ENCODE measurements at regions not wholly inside any gene's neighbourhood (a gene's known extent, or its start where the extent isn't known, plus 50 kb on each side); places are given as distances from the start of the nearest gene placed in this dataset.

DNA sequence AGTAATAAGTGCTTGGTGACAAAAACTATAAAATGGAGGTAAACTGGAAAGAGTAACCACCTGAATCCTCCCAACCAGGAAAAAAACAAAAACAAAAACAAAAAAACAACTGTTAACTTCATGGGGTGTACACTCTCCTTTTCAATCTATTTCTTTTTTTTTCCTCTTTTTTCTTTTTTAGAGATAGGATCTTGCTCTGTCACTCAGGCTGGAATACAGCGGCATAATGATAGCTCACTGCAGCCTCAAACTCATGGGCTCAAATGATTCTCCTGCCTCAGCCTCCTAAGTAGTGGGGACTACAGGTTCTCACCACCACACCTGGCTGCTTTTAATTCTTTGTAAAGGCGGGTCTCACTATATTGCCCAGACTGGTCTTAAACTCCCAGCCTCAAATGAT is 76.8 kb downstream of the PHLDA1 start:
- TF ChIP-seq, protein P1, sequence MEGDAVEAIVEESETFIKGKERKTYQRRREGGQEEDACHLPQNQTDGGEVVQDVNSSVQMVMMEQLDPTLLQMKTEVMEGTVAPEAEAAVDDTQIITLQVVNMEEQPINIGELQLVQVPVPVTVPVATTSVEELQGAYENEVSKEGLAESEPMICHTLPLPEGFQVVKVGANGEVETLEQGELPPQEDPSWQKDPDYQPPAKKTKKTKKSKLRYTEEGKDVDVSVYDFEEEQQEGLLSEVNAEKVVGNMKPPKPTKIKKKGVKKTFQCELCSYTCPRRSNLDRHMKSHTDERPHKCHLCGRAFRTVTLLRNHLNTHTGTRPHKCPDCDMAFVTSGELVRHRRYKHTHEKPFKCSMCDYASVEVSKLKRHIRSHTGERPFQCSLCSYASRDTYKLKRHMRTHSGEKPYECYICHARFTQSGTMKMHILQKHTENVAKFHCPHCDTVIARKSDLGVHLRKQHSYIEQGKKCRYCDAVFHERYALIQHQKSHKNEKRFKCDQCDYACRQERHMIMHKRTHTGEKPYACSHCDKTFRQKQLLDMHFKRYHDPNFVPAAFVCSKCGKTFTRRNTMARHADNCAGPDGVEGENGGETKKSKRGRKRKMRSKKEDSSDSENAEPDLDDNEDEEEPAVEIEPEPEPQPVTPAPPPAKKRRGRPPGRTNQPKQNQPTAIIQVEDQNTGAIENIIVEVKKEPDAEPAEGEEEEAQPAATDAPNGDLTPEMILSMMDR (conservative IDR thresholded peaks at IDR 0.05; ENCODE audit: low read depth in 2 of 2), result no peak
- TF ChIP-seq, protein P2, sequence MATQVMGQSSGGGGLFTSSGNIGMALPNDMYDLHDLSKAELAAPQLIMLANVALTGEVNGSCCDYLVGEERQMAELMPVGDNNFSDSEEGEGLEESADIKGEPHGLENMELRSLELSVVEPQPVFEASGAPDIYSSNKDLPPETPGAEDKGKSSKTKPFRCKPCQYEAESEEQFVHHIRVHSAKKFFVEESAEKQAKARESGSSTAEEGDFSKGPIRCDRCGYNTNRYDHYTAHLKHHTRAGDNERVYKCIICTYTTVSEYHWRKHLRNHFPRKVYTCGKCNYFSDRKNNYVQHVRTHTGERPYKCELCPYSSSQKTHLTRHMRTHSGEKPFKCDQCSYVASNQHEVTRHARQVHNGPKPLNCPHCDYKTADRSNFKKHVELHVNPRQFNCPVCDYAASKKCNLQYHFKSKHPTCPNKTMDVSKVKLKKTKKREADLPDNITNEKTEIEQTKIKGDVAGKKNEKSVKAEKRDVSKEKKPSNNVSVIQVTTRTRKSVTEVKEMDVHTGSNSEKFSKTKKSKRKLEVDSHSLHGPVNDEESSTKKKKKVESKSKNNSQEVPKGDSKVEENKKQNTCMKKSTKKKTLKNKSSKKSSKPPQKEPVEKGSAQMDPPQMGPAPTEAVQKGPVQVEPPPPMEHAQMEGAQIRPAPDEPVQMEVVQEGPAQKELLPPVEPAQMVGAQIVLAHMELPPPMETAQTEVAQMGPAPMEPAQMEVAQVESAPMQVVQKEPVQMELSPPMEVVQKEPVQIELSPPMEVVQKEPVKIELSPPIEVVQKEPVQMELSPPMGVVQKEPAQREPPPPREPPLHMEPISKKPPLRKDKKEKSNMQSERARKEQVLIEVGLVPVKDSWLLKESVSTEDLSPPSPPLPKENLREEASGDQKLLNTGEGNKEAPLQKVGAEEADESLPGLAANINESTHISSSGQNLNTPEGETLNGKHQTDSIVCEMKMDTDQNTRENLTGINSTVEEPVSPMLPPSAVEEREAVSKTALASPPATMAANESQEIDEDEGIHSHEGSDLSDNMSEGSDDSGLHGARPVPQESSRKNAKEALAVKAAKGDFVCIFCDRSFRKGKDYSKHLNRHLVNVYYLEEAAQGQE (IDR thresholded peaks at IDR 0.05; ENCODE audit: unreplicated experiment), result no peak
- TF ChIP-seq POLR2AphosphoS5 (IDR thresholded peaks at IDR 0.05; ENCODE audit: low read depth) (no peak), EZH2 (IDR thresholded peaks at IDR 0.05; ENCODE audit: low read depth, unreplicated experiment) (no peak), EZH2phosphoT487 (IDR thresholded peaks at IDR 0.05; ENCODE audit: unreplicated experiment) (no peak), CREB1 (CRISPR knock-in tag; IDR thresholded peaks at IDR 0.05; ENCODE audit: low read depth) (no peak), ZNF331 (CRISPR knock-in tag; IDR thresholded peaks at IDR 0.05; ENCODE audit: low read depth) (no peak), NANOG (IDR thresholded peaks at IDR 0.05; ENCODE audit: borderline replicate concordance) (no peak), JUNB (IDR thresholded peaks at IDR 0.05; ENCODE audit: unreplicated experiment) (no peak), STAT1 (IDR thresholded peaks at IDR 0.05; ENCODE audit: unreplicated experiment) (no peak), ZNF114 (CRISPR knock-in tag; IDR thresholded peaks at IDR 0.05) (no peak)
- TF ChIP-seq, protein P3, sequence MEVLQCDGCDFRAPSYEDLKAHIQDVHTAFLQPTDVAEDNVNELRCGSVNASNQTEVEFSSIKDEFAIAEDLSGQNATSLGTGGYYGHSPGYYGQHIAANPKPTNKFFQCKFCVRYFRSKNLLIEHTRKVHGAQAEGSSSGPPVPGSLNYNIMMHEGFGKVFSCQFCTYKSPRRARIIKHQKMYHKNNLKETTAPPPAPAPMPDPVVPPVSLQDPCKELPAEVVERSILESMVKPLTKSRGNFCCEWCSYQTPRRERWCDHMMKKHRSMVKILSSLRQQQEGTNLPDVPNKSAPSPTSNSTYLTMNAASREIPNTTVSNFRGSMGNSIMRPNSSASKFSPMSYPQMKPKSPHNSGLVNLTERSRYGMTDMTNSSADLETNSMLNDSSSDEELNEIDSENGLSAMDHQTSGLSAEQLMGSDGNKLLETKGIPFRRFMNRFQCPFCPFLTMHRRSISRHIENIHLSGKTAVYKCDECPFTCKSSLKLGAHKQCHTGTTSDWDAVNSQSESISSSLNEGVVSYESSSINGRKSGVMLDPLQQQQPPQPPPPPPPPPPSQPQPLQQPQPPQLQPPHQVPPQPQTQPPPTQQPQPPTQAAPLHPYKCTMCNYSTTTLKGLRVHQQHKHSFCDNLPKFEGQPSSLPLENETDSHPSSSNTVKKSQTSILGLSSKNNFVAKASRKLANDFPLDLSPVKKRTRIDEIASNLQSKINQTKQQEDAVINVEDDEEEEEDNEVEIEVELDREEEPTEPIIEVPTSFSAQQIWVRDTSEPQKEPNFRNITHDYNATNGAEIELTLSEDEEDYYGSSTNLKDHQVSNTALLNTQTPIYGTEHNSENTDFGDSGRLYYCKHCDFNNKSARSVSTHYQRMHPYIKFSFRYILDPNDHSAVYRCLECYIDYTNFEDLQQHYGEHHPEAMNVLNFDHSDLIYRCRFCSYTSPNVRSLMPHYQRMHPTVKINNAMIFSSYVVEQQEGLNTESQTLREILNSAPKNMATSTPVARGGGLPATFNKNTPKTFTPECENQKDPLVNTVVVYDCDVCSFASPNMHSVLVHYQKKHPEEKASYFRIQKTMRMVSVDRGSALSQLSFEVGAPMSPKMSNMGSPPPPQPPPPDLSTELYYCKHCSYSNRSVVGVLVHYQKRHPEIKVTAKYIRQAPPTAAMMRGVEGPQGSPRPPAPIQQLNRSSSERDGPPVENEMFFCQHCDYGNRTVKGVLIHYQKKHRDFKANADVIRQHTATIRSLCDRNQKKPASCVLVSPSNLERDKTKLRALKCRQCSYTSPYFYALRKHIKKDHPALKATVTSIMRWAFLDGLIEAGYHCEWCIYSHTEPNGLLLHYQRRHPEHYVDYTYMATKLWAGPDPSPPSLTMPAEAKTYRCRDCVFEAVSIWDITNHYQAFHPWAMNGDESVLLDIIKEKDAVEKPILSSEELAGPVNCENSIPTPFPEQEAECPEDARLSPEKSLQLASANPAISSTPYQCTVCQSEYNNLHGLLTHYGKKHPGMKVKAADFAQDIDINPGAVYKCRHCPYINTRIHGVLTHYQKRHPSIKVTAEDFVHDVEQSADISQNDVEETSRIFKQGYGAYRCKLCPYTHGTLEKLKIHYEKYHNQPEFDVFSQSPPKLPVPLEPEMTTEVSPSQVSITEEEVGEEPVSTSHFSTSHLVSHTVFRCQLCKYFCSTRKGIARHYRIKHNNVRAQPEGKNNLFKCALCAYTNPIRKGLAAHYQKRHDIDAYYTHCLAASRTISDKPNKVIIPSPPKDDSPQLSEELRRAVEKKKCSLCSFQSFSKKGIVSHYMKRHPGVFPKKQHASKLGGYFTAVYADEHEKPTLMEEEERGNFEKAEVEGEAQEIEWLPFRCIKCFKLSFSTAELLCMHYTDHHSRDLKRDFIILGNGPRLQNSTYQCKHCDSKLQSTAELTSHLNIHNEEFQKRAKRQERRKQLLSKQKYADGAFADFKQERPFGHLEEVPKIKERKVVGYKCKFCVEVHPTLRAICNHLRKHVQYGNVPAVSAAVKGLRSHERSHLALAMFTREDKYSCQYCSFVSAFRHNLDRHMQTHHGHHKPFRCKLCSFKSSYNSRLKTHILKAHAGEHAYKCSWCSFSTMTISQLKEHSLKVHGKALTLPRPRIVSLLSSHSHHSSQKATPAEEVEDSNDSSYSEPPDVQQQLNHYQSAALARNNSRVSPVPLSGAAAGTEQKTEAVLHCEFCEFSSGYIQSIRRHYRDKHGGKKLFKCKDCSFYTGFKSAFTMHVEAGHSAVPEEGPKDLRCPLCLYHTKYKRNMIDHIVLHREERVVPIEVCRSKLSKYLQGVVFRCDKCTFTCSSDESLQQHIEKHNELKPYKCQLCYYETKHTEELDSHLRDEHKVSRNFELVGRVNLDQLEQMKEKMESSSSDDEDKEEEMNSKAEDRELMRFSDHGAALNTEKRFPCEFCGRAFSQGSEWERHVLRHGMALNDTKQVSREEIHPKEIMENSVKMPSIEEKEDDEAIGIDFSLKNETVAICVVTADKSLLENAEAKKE (CRISPR knock-in tag; IDR thresholded peaks at IDR 0.05), result no peak
- TF ChIP-seq, protein P4, sequence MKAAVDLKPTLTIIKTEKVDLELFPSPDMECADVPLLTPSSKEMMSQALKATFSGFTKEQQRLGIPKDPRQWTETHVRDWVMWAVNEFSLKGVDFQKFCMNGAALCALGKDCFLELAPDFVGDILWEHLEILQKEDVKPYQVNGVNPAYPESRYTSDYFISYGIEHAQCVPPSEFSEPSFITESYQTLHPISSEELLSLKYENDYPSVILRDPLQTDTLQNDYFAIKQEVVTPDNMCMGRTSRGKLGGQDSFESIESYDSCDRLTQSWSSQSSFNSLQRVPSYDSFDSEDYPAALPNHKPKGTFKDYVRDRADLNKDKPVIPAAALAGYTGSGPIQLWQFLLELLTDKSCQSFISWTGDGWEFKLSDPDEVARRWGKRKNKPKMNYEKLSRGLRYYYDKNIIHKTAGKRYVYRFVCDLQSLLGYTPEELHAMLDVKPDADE (IDR thresholded peaks at IDR 0.05), result no peak

All from GM23338 (cell line).